ENCODE measurements at regions not wholly inside any gene's neighbourhood (a gene's known extent, or its start where the extent isn't known, plus 50 kb on each side); places are given as distances from the start of the nearest gene placed in this dataset.

DNA sequence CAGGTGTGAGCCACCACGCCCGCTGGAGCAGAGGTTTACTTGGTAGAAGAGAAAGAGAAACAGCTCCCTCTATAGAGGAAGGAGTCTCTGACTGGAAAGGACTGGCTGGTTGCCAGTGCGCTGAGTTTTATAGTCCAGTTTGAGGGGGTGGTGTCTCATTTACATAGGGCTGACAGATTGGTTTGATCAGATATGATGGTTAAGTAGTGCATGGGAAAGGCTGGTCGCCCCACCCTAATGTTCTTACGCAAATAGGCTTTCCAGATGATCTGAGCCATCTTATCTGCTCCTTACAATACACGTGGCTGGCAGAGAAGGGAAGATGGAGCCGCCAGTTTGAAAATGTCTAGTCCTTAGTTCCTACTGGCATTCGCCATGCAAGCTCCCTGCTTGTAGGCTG, 439.5 kb downstream of the NAF1 start:
- TF ChIP-seq, protein P1, sequence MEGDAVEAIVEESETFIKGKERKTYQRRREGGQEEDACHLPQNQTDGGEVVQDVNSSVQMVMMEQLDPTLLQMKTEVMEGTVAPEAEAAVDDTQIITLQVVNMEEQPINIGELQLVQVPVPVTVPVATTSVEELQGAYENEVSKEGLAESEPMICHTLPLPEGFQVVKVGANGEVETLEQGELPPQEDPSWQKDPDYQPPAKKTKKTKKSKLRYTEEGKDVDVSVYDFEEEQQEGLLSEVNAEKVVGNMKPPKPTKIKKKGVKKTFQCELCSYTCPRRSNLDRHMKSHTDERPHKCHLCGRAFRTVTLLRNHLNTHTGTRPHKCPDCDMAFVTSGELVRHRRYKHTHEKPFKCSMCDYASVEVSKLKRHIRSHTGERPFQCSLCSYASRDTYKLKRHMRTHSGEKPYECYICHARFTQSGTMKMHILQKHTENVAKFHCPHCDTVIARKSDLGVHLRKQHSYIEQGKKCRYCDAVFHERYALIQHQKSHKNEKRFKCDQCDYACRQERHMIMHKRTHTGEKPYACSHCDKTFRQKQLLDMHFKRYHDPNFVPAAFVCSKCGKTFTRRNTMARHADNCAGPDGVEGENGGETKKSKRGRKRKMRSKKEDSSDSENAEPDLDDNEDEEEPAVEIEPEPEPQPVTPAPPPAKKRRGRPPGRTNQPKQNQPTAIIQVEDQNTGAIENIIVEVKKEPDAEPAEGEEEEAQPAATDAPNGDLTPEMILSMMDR (IDR thresholded peaks at IDR 0.05; ENCODE audit: insufficient read depth, low read length, severe bottlenecking), result no peak
- DNase-seq (ENCODE audit: low read depth) (no peak), FAIRE-seq (no peak)
- Histone ChIP-seq H3K4me3 (ENCODE audit: low read depth, low read length) (no peak overlapping the region), H3K27me3 (ENCODE audit: control insufficient read depth, insufficient read depth, low read length) (no peaks in the 10 kb centered on the region), H3K36me3 (ENCODE audit: control insufficient read depth, insufficient read depth, low read length) (no peaks in the 10 kb centered on the region)

DNA sequence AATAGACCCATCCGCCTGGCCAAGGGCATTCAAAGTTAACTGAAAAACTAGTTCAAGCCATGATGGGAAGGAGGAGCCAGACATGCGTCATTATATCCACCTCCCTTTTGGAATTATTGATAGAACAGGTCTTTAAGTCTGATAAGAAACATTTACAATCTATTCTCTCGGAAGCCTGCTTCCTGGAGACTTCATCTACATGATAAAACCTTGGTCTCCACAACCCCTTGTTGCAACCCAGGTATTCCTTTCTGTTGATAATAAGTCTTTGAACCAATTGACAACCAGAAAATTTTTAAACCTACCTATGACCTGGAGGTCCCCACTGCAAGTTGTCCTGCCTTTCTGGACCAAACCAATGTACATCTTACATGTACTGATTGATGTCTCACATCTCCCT, 451.3 kb downstream of the NAF1 start:
- DNase-seq (ENCODE audit: low read depth) (no peak), FAIRE-seq (no peak)
- TF ChIP-seq, protein P1 (IDR thresholded peaks at IDR 0.05; ENCODE audit: insufficient read depth, low read length, severe bottlenecking), result no peak
- Histone ChIP-seq H3K27me3 (ENCODE audit: control insufficient read depth, insufficient read depth, low read length) (no peaks in the 10 kb centered on the region), H3K4me3 (ENCODE audit: low read depth, low read length) (no peak overlapping the region), H3K36me3 (ENCODE audit: control insufficient read depth, insufficient read depth, low read length) (no peaks in the 10 kb centered on the region)

GRCh38 chr4:162707962-162708361, 458.7 kb downstream of the NAF1 start:
- DNase-seq (ENCODE audit: low read depth) (no peak), FAIRE-seq (no peak)
- H3K36me3 ChIP-seq (ENCODE audit: control insufficient read depth, insufficient read depth, low read length), result no peaks in the 10 kb centered on the region
- no peaks in the 10 kb centered on the region for H3K27me3 ChIP-seq (ENCODE audit: control insufficient read depth, insufficient read depth, low read length)
- TF ChIP-seq, protein P1 (IDR thresholded peaks at IDR 0.05; ENCODE audit: insufficient read depth, low read length, severe bottlenecking), result no peak
- H3K4me3 ChIP-seq (ENCODE audit: low read depth, low read length), result no peak overlapping the region

DNA sequence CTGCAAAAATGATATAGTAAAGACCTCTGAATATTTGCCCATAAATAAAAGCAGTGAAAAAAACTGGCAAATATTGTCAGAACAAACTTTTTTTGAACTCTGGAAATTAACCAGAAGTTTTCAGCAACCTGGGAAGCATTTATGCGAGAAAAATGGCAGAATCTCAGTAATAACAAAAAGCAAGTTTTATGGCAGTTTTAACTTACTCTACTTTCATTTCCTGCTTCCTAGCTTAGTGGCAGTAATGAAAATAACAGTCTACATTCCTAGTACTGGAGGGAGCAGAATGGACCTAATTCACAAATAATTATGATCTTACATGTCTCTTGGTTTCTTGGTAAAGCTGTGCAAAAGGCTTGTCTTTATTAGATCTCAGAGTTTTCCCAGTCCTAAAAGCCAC, 460.1 kb downstream of the NAF1 start:
- Histone ChIP-seq H3K4me3 (ENCODE audit: low read depth, low read length) (no peak overlapping the region), H3K27me3 (ENCODE audit: control insufficient read depth, insufficient read depth, low read length) (no peaks in the 10 kb centered on the region), H3K36me3 (ENCODE audit: control insufficient read depth, insufficient read depth, low read length) (no peaks in the 10 kb centered on the region)
- TF ChIP-seq, protein P1 (IDR thresholded peaks at IDR 0.05; ENCODE audit: insufficient read depth, low read length, severe bottlenecking), result no peak
- DNase-seq (ENCODE audit: low read depth) (no peak), FAIRE-seq (no peak)

DNA sequence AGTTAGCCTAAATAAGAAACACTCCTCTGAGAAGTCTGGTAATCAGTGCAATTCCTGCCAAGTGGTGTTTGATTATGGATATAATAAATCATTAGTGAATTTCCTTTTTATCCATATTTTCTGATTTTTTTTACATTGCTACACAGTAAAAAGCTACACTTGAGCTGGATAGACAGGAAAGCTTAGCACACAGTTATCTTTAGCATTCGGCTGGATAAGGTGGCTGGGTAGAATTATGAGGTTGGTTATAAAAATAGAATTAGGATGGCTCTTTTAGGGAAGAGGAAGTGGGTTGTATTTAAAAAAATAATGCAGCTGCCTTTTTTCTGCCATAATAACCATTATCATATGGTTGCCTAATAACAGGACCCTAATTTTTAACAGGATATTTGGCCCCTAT, 460.6 kb downstream of the NAF1 start:
- Histone ChIP-seq H3K27me3 (ENCODE audit: control insufficient read depth, insufficient read depth, low read length) (no peaks in the 10 kb centered on the region), H3K4me3 (ENCODE audit: low read depth, low read length) (no peak overlapping the region), H3K36me3 (ENCODE audit: control insufficient read depth, insufficient read depth, low read length) (no peaks in the 10 kb centered on the region)
- TF ChIP-seq, protein P1 (IDR thresholded peaks at IDR 0.05; ENCODE audit: insufficient read depth, low read length, severe bottlenecking), result no peak
- DNase-seq (ENCODE audit: low read depth), result no peak
- no peak for FAIRE-seq

DNA sequence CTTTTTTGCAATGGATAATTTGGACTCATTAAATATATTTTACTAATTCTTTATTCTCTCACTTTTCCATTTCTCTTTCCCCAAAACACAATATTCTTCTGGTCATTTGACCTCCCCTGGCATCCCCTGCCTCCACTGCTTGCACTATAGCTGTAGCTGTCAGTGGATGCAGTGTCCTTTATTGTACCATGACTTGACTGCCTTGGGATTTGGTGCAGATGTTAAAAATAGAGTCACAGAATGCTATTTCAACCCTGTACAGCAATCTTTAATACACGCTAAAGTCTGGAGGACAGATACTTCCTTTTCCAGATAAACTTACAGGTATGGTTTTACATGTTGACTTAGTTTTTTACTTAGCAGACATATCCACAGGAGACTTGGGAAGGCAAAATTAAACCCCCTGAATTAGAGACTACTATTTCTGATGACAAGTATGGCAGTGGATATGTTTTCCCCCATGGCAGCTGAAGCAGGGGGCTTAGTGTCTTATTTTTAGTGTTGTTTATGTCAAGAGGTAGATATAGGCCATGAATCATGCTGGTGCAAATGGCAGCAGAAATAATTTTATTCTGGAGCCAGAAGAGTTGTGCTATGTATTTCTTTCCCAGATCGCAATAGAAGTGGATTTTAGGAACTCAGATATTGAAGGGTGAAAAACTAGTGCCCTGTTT, 461.4 kb downstream of the NAF1 start:
- TF ChIP-seq, protein P1 (IDR thresholded peaks at IDR 0.05; ENCODE audit: insufficient read depth, low read length, severe bottlenecking), result no peak
- no peaks in the 10 kb centered on the region for H3K36me3 ChIP-seq (ENCODE audit: control insufficient read depth, insufficient read depth, low read length)
- no peak overlapping the region for H3K4me3 ChIP-seq (ENCODE audit: low read depth, low read length)
- no peak for DNase-seq (ENCODE audit: low read depth)
- FAIRE-seq, result no peak
- H3K27me3 ChIP-seq (ENCODE audit: control insufficient read depth, insufficient read depth, low read length), result no peaks in the 10 kb centered on the region

Measured in bronchial epithelial cell (primary cell).